Panc1 (cell line): ENCODE measurements at regions not wholly inside any gene's neighbourhood (a gene's known extent, or its start where the extent isn't known, plus 50 kb on each side); places are given as distances from the start of the nearest gene placed in this dataset.

Source experiments
- ATAC-seq: fragments of 200-7000 bp; cut with Tn5 transposase; 2 replicates; pipeline ENCODE4 v1.9.1; 2020; ENCODE audit warnings: mild to moderate bottlenecking, moderate library complexity
- BruUV-seq: library from RNA; stranded (reverse); fragments of 400-500 nt; replicated peaks from 2 replicates; lab custom pipeline; 2021; lab: Mats Ljungman, UMichigan
- CTCF ChIA-PET: fragments of 300-600 bp; sonication (Branson Sonifier 250); formaldehyde crosslinking; loops from one replicate; lab custom pipeline; 2022; ENCODE audit warnings: antibody characterized with exemption; lab: Charles Lee
- POLR2A ChIA-PET: fragments of 300-600 bp; sonication (Branson Sonifier 250); formaldehyde crosslinking; loops from one replicate; lab custom pipeline; 2022; ENCODE audit warnings: antibody characterized with exemption; lab: Charles Lee
- DNase-seq: peaks from one replicate; pipeline ENCODE4 v3.0.0-alpha.2; 2010; ENCODE audit warnings: low read depth, low spot score
- H3K27ac ChIP-seq: 2 replicates; pipeline ENCODE4 v1.5.1; 2011; ENCODE audit warnings: mild to moderate bottlenecking, low read length, inconsistent platforms
- H3K27me3 ChIP-seq: fragments of 200-500 bp; sonication (Bioruptor generic); 2 replicates; pipeline ENCODE4 v1.6.0; 2014; ENCODE audit warnings: low read length, inconsistent platforms; ENCODE audit not compliant: control insufficient read depth, insufficient read depth
- H3K36me3 ChIP-seq: fragments of 200-500 bp; sonication (Bioruptor generic); 2 replicates; pipeline ENCODE4 v1.5.1; 2014; ENCODE audit warnings: inconsistent platforms, mild to moderate bottlenecking, low read length, moderate library complexity; ENCODE audit not compliant: control insufficient read depth, insufficient read depth
- H3K4me1 ChIP-seq: 2 replicates; pipeline ENCODE4 v1.5.1; 2011; ENCODE audit warnings: inconsistent platforms, mild to moderate bottlenecking, low read length, moderate library complexity; ENCODE audit not compliant: control insufficient read depth, insufficient read depth
- H3K4me3 ChIP-seq, 2 experiments: 2 replicates each; pipeline ENCODE4 v1.5.1; 2011 to 2012; ENCODE audit warnings: low read depth in 2 of 2, low read length in 2 of 2, mild to moderate bottlenecking in 2 of 2, inconsistent platforms in 1 of 2, moderate library complexity in 1 of 2
- H3K9me3 ChIP-seq: fragments of 200-500 bp; sonication (Bioruptor generic); 2 replicates; pipeline ENCODE4 v1.5.1; 2014; ENCODE audit warnings: low read depth, mild to moderate bottlenecking, inconsistent platforms, low read length, moderate library complexity; ENCODE audit not compliant: control insufficient read depth, insufficient read depth
- POLR2AphosphoS5 ChIP-seq: IDR thresholded peaks from 2 replicates; pipeline ENCODE4 v1.6.1; 2012; ENCODE audit warnings: mild to moderate bottlenecking, low read depth, low read length, moderate library complexity
- SIN3A ChIP-seq: IDR thresholded peaks from 2 replicates; pipeline ENCODE4 v1.6.1; 2012; ENCODE audit warnings: low read depth, mild to moderate bottlenecking, low read length, moderate library complexity, borderline replicate concordance; ENCODE audit not compliant: insufficient read depth
- TCF7L2 ChIP-seq: IDR thresholded peaks from 2 replicates; pipeline ENCODE4 v1.6.1; 2011; ENCODE audit warnings: mild to moderate bottlenecking, low read depth, low read length, inconsistent platforms
- in situ Hi-C: cut with HindIII; loops from 2 replicates; pipeline ENCODE4 v1.10.0; 2016; ENCODE audit warnings: low sequenced_read_pairs, low pct_unique_long_range_greater_than_20kb
- intact Hi-C: fragments of 100-400 bp; cut with micrococcal nuclease; formaldehyde crosslinking; loops from one replicate; pipeline ENCODE4 v1.10.0; 2022; ENCODE audit not compliant: unreplicated experiment
- TF ChIP-seq, protein P1 (sequence below): fragments of 450-650 bp; IDR thresholded peaks from 2 replicates; pipeline ENCODE4 v1.5.1; 2017; ENCODE audit warnings: mild to moderate bottlenecking
- TF ChIP-seq, protein P2 (sequence below), 2 experiments: IDR thresholded peaks; 2 replicates each; pipeline ENCODE4 v1.6.1; 2011 to 2012; ENCODE audit warnings: low read depth in 2 of 2, control low read depth in 1 of 2, low read length in 1 of 2, mild to moderate bottlenecking in 1 of 2, moderate library complexity in 1 of 2; ENCODE audit not compliant: insufficient read depth in 1 of 2

DNA sequence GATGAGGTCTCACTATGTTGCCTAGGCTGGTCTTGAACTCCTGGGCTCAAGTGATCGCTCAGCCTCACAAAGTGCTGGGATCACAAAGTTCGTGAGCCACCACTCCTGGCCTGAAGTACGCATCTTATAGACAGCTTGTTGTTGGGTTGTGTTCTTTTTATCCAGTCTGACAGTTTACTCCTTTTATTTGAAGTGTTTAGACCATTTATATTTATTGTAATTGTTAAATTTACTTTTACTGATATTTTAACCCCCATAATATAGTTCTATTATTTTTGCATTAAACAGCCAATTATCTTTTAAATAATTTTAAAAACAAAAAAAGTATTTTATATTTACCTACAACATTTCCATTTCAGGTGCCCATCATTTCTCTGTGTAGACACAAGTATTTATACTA, 303.0 kb upstream of the HDAC4 start:
- ATAC-seq: no peak
- BruUV-seq: no TSS peak
- in situ Hi-C loops (no loop called here), intact Hi-C loops (no loop called here)
- no peaks in the 10 kb centered on the region for H3K4me1 ChIP-seq
- DNase-seq: no peak
- TF ChIP-seq SIN3A (no peak), TCF7L2 (no peak)
- TF ChIP-seq, protein P1, sequence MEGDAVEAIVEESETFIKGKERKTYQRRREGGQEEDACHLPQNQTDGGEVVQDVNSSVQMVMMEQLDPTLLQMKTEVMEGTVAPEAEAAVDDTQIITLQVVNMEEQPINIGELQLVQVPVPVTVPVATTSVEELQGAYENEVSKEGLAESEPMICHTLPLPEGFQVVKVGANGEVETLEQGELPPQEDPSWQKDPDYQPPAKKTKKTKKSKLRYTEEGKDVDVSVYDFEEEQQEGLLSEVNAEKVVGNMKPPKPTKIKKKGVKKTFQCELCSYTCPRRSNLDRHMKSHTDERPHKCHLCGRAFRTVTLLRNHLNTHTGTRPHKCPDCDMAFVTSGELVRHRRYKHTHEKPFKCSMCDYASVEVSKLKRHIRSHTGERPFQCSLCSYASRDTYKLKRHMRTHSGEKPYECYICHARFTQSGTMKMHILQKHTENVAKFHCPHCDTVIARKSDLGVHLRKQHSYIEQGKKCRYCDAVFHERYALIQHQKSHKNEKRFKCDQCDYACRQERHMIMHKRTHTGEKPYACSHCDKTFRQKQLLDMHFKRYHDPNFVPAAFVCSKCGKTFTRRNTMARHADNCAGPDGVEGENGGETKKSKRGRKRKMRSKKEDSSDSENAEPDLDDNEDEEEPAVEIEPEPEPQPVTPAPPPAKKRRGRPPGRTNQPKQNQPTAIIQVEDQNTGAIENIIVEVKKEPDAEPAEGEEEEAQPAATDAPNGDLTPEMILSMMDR: no peak
- TF ChIP-seq, protein P2, sequence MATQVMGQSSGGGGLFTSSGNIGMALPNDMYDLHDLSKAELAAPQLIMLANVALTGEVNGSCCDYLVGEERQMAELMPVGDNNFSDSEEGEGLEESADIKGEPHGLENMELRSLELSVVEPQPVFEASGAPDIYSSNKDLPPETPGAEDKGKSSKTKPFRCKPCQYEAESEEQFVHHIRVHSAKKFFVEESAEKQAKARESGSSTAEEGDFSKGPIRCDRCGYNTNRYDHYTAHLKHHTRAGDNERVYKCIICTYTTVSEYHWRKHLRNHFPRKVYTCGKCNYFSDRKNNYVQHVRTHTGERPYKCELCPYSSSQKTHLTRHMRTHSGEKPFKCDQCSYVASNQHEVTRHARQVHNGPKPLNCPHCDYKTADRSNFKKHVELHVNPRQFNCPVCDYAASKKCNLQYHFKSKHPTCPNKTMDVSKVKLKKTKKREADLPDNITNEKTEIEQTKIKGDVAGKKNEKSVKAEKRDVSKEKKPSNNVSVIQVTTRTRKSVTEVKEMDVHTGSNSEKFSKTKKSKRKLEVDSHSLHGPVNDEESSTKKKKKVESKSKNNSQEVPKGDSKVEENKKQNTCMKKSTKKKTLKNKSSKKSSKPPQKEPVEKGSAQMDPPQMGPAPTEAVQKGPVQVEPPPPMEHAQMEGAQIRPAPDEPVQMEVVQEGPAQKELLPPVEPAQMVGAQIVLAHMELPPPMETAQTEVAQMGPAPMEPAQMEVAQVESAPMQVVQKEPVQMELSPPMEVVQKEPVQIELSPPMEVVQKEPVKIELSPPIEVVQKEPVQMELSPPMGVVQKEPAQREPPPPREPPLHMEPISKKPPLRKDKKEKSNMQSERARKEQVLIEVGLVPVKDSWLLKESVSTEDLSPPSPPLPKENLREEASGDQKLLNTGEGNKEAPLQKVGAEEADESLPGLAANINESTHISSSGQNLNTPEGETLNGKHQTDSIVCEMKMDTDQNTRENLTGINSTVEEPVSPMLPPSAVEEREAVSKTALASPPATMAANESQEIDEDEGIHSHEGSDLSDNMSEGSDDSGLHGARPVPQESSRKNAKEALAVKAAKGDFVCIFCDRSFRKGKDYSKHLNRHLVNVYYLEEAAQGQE (IDR thresholded peaks at IDR 0.05; ENCODE audit: insufficient read depth in 1 of 2, low read depth in 2 of 2, low read length in 1 of 2): no peak
- CTCF ChIA-PET: no interaction called here
- H3K36me3 ChIP-seq: no peaks in the 10 kb centered on the region; the same call in 1 of the 2 replicates
- H3K27me3 ChIP-seq: no peaks in the 10 kb centered on the region
- H3K9me3 ChIP-seq: no peaks in the 10 kb centered on the region
- no peak overlapping the region for H3K4me3 ChIP-seq
- POLR2A ChIA-PET: no interaction called here
- H3K27ac ChIP-seq: no peak overlapping the region

DNA sequence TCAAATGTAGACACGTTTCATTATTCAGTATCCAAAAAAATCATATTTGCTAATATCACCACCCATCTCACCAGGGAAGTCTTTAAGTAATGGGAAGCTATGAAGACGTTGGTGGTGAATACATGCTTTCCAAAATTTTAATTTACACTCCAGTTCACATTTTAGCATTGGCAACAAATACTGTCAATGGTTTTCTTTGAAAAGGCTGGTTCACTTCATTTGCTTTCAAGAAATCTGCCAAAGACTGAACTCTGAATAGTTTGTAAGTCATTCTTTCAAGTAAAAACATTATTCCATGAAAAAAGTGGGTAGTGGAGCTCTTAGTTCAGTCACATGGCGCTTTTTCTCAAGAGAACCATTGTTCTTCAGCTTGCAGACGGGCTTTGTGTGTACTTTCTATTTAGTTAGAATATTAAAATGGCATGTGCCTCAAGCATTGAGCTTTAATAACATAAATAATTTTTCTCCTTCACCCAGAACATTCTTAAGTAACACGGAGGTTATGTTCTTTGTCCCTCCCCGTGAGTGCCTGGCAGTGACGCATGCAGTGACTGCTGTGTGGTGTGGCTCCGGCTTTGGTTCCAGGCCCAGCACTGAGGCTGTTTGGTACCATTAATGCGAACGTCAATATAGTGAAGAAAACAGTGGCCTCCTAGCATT, 300.0 kb upstream of the HDAC4 start:
- ATAC-seq (no peak), DNase-seq (no peak)
- Histone ChIP-seq H3K4me3 (no peak overlapping the region), H3K9me3 (no peaks in the 10 kb centered on the region), H3K27ac (no peak overlapping the region), H3K36me3 (no peaks in the 10 kb centered on the region), H3K4me1 (no peaks in the 10 kb centered on the region), H3K27me3 (no peaks in the 10 kb centered on the region; the same call in 1 of the 2 replicates)
- CTCF ChIA-PET: no interaction called here
- no peak for TF ChIP-seq SIN3A
- POLR2A ChIA-PET: no interaction called here
- BruUV-seq: no TSS peak
- in situ Hi-C loops (no loop called here), intact Hi-C loops (no loop called here)

DNA sequence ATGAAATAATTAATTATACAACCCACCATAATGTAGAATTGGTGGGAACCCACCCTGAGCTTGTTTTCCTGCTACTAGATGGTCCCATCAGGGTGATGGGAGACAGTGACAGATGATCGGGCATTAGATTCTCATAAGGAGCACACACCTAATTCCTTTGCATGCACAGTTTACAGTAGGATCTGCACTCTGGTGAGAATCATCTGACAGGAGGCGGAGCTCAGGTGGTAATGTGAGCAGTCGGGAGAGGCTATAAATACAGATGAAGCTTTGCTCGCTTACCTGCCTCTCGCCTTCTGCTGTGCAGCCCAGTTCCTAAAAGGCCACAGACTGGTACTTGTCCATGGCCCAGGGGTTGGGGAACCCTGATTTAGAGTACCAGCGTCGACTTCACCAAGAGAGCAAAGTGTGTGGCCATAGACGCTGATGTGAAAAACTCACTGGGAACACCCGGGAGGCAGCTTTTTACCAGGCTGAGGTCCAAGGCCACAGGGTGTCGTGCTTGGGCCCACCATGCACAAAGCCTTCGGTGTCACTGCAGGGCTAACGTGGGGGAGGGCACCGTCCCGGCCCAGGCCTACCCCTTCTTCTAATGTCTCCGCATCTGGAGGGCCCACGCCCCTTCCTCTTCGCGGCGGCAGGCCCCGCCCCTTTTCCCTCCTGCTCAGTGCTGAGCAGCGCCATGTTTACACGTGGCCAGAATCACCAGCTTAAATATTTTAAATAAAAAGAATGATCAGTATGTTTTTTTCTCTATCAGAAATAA, 296.8 kb upstream of the HDAC4 start:
- H3K27me3 ChIP-seq: no peaks in the 10 kb centered on the region; the same call in 1 of the 2 replicates
- intact Hi-C loops: no loop called here

More for the DNA sequence above, 296.8 kb upstream of the HDAC4 start:
- Histone ChIP-seq H3K4me3 (no peak overlapping the region), H3K9me3 (no peaks in the 10 kb centered on the region), H3K36me3 (no peaks in the 10 kb centered on the region), H3K27ac (no peak overlapping the region), H3K4me1 (no peaks in the 10 kb centered on the region)
- POLR2A ChIA-PET: no interaction called here
- no peak for DNase-seq
- no TSS peak for BruUV-seq
- TF ChIP-seq, protein P2 (IDR thresholded peaks at IDR 0.05; ENCODE audit: insufficient read depth in 1 of 2, low read depth in 2 of 2, low read length in 1 of 2): no peak
- no peak for TF ChIP-seq SIN3A
- TF ChIP-seq, protein P1: no peak
- no peak for TF ChIP-seq POLR2AphosphoS5
- TF ChIP-seq TCF7L2: no peak
- CTCF ChIA-PET: interaction anchor here (0.5 kb wide), 1 partner anchor 58 kb away, joined by 5 read pairs; no protein-coding TSS in a partner anchor
- ATAC-seq: no peak
- in situ Hi-C loops: no loop called here
